ENCODE measurements at regions not wholly inside any gene's neighbourhood (a gene's known extent, or its start where the extent isn't known, plus 50 kb on each side); places are given as distances from the start of the nearest gene placed in this dataset.
"Not testable (repeated sequence)": the region's sequence is repeated elsewhere in the genome, so short reads cannot be mapped to it uniquely, and the experiment has no call there.

DNA sequence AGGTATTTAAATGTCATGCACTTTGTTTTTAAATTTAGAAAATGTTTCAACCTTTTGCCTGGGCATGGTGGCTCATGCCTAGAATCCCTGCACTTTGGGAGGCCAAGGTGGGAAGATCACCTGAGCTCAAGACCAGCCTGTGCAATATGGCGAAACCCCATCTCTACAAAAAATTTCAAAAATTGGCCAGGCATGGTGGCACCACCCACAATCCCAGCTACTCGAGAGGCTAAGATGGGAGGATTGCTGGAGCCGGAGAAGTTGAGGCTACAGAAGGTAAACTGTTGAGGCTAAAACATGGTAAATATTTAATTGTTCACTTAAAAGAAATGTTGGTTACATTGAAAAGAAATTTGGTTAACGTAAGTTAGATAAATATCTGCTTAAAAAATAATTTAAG is 108.4 kb upstream of the IGLL5 start:
- FAIRE-seq: no peak
- TF ChIP-seq POLR2A (IDR thresholded peaks at IDR 0.05; ENCODE audit: low read depth, low read length): no peak
- no peak for DNase-seq (ENCODE audit: insufficient read length, low spot score)

DNA sequence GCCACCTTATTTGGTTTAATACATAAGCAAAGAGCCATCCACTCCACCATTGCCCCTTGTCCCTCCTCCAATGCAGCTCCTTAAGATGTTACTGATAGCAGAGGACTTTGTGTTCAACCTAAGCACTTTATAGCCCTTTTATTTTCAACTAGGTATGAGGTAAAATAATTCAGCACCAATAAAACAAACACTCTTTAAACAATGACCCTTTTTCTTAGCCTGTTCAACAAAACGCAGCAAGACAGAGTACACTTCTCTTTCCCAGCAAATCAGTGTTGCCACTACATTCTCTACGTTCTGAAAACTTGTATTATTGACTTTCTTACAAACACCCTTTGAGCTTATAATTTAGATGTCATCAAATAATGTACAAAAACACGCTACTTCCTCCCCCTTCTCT is 104.0 kb upstream of the IGLL5 start:
- no peak for TF ChIP-seq POLR2A (IDR thresholded peaks at IDR 0.05; ENCODE audit: low read depth, low read length)
- FAIRE-seq (no peak), DNase-seq (ENCODE audit: insufficient read length, low spot score) (no peak)

DNA sequence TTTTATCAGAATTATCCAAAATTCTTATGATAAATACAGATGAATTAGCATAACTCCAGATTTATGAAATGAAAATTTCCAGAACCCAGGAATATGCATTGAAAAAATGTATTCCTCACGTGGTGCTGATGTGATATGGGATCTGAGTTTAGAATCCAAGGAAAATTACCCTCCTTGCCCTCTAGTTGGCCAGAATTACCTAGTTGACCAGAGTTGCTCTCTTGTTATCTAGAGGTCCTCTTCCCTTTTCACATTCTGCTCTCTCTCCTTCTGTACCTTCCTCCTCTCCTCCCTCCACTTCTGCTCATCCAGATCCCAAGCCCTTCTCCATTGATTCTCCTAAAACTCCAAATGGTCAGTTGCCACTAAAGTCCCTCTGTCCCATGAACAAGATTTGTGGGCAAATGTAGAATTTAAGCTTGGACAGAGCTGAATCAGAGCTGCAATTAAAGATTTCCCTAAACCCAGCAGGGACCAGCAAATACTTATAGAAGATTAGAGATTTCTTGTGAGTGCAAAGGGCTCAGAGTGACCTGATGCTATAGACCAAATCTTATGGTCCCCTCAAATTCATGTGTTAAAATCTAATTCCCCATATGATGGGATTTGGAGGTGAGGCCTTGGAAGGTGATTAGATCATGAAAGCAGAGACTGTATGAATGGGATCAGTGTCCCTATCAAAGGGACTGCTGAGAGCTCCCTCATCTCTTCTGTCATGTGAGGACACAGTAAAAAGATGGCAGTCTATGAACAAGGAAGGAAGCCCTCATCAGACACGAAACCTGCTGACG is 103.2 kb upstream of the IGLL5 start:
- DNase-seq (ENCODE audit: insufficient read length, low spot score) (no peak), FAIRE-seq (no peak)
- no peak for TF ChIP-seq POLR2A (IDR thresholded peaks at IDR 0.05; ENCODE audit: low read depth, low read length)

GRCh38 chr22:22785316-22786065 is 102.1 kb upstream of the IGLL5 start:
- no peak for TF ChIP-seq POLR2A (IDR thresholded peaks at IDR 0.05; ENCODE audit: low read depth, low read length)
- DNase-seq (ENCODE audit: insufficient read length, low spot score) (no peak), FAIRE-seq (no peak)

GRCh38 chr22:22786301-22787115 is 101.1 kb upstream of the IGLL5 start:
- DNase-seq (ENCODE audit: insufficient read length, low spot score): no peak
- no peak for FAIRE-seq
- no peak for TF ChIP-seq POLR2A (IDR thresholded peaks at IDR 0.05; ENCODE audit: low read depth, low read length)

DNA sequence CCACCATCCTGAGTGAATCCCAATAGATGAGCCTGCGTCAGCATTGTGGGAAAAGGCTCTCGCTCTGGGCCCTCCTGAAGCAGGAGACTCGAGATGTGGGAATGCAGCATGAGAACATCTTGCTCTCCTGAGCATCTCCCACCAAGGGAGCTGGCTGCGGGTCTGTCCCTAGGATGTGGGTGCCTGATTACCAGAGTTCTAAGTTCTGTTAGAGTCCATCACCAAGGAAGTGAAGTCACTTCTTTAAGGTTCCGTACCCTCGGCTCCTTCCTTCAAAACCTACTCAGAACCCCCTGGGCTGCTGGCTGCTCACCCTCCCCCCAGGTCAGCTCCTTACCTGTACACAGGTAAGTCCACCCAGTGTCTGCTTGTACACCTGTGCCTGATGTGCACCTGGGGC is 100.5 kb upstream of the IGLL5 start:
- no peak for DNase-seq (ENCODE audit: insufficient read length, low spot score)
- TF ChIP-seq POLR2A (IDR thresholded peaks at IDR 0.05; ENCODE audit: low read depth, low read length): no peak
- no peak for FAIRE-seq

DNA sequence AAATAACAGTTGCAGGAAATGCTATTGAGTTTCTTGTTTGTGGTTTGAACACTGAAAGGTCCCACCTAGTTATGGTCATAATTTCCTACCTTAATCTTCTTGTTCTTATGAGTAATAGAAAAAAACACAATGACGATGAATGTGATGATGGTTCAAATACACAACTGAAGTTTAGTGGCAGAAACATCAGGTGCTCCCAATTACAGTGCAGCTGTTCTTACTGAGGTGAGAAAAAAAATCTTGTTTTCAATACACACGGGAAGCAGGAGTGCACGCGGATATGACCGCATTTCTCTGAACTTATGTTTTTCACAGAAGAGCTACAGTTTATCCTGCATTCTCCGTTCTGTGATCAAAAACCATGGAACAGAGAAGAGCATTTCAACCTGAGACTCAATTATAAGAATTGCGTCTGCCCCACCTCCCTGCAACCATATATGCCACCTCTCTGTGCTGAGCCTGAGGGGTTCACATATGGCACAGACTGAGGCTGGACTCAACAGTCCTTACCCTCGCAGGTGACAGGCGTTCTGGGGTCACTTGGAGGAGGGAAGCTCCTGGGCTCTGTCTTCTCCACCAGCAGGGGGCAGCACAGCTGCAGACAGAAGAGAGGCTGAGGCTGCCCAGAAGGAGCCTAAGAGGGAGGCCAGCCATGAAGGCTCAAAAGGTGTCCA is 99.7 kb upstream of the IGLL5 start:
- FAIRE-seq (no peak), DNase-seq (ENCODE audit: insufficient read length, low spot score) (peak; percentile 26)

GRCh38 chr22:22788460-22789037 is 99.1 kb upstream of the IGLL5 start:
- no peak for FAIRE-seq
- no peak for TF ChIP-seq POLR2A (IDR thresholded peaks at IDR 0.05; ENCODE audit: low read depth, low read length)
- DNase-seq (ENCODE audit: insufficient read length, low spot score): no peak

More for the DNA sequence above, 99.7 kb upstream of the IGLL5 start:
- TF ChIP-seq POLR2A (IDR thresholded peaks at IDR 0.05; ENCODE audit: low read depth, low read length): no peak

DNA sequence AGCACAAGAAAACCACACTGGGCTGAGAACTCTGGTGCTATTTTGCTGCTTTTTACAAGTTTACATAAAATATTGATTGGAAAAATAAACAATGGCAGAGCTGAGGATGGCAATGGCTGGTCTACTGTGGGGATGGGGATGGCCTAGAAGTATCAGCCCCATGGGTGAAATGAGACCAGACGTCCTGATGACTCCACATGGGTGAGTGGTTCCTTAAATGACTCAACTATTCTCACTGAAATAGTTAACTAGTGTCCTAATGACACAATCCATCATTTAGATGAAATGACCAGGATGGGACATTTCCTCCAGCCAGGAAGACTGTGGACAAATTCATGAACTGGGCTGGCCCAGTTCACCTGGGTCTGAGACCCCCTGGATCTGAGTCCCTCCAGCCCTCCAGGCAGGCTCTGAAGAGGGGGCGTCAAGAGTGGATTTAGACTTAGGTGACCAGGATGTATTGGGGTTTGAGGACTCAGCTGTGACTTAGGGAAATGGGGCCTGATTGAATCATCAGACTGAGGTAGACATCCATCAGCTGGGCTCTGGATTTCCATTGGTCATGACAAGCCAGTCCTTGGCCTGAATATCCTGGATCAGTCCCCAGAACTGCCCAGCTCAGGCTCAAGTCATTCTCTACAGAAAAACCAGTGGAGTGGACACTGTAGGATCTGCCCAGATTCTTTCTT is 98.2 kb upstream of the IGLL5 start:
- no peak for DNase-seq (ENCODE audit: insufficient read length, low spot score)
- FAIRE-seq: no peak
- no peak for TF ChIP-seq POLR2A (IDR thresholded peaks at IDR 0.05; ENCODE audit: low read depth, low read length)

- FAIRE-seq: no peak
- no peak for DNase-seq (ENCODE audit: insufficient read length, low spot score)
- TF ChIP-seq POLR2A (IDR thresholded peaks at IDR 0.05; ENCODE audit: low read depth, low read length): no peak
These were observed 97.4 kb upstream of the IGLL5 start for GRCh38 chr22:22789922-22790845.

GRCh38 chr22:22791438-22792181 is 96.0 kb upstream of the IGLL5 start:
- TF ChIP-seq POLR2A (IDR thresholded peaks at IDR 0.05; ENCODE audit: low read depth, low read length): no peak
- no peak for DNase-seq (ENCODE audit: insufficient read length, low spot score)
- no peak for FAIRE-seq

- FAIRE-seq; DNase-seq (ENCODE audit: insufficient read length, low spot score): not testable (repeated sequence)
These were observed 95.3 kb upstream of the IGLL5 start for GRCh38 chr22:22792205-22792786.

DNA sequence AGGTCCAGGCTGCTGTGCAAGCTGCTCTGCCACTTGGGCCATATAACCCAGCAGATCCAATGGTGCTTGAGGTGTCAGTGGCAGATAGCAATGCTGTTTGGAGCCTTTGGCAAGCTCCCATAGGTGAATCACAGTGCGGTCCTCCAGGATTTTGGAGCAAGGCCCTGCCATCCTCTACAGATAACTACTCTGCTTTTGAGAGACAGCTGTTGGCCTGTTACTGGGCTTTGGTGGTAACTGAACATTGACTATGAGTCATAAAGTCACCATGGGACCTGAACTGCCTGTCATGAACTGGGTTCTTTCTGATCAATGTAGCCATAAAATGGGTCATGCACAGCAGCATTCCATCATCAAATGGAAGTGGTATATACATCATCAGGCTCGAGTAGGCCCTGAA is 92.0 kb upstream of the IGLL5 start:
- DNase-seq (ENCODE audit: insufficient read length, low spot score); FAIRE-seq: not testable (repeated sequence)
